MCF 10A (cell line): ENCODE measurements at regions not wholly inside any gene's neighbourhood (a gene's known extent, or its start where the extent isn't known, plus 50 kb on each side); places are given as distances from the start of the nearest gene placed in this dataset.

ENCODE experiments used
- BruUV-seq: library from RNA; stranded (reverse); fragments of 400-500 nt; replicated peaks from 2 replicates; lab custom pipeline; 2021; lab: Mats Ljungman, UMichigan
- CTCF ChIA-PET: fragments of 300-600 bp; sonication (Branson Sonifier 250); formaldehyde crosslinking; extraction: SDS; loops from one replicate; lab custom pipeline; 2021; ENCODE audit warnings: antibody characterized with exemption, inconsistent platforms; lab: Yijun Ruan, JAX
- POLR2A ChIA-PET: fragments of 300-600, 350-650 bp; sonication (Branson Sonifier 250); formaldehyde crosslinking; extraction: SDS; loops from one replicate; lab custom pipeline; 2020; ENCODE audit warnings: antibody characterized with exemption, inconsistent platforms; lab: Yijun Ruan, JAX
- DNase-seq: peaks from one replicate; pipeline ENCODE4 v3.0.0-alpha.2; 2018; ENCODE audit not compliant: unreplicated experiment
- H3K27ac Mint-ChIP-seq: one replicate; pipeline ENCODE4 v1.8.0; 2022; ENCODE audit warnings: mild to moderate bottlenecking, low read depth, mixed read lengths; ENCODE audit not compliant: unreplicated experiment
- H3K27me3 Mint-ChIP-seq: one replicate; pipeline ENCODE4 v1.8.0; 2022; ENCODE audit warnings: mixed read lengths; ENCODE audit not compliant: insufficient read depth, unreplicated experiment
- H3K36me3 Mint-ChIP-seq: one replicate; pipeline ENCODE4 v1.8.0; 2022; ENCODE audit warnings: mild to moderate bottlenecking, moderate library complexity, mixed read lengths; ENCODE audit not compliant: insufficient read depth, unreplicated experiment
- H3K4me1 Mint-ChIP-seq: one replicate; pipeline ENCODE4 v1.8.0; 2022; ENCODE audit warnings: mixed read lengths; ENCODE audit not compliant: insufficient read depth, unreplicated experiment
- H3K4me3 Mint-ChIP-seq: one replicate; pipeline ENCODE4 v1.8.0; 2022; ENCODE audit warnings: mild to moderate bottlenecking, moderate library complexity, mixed read lengths; ENCODE audit not compliant: unreplicated experiment
- H3K9me3 Mint-ChIP-seq: one replicate; pipeline ENCODE4 v1.8.0; 2022; ENCODE audit warnings: mixed read lengths; ENCODE audit not compliant: unreplicated experiment
- intact Hi-C: fragments of 100-400 bp; cut with micrococcal nuclease; formaldehyde crosslinking; loops from 2 replicates; pipeline ENCODE4 v1.14.1; 2022
- TF ChIP-seq, protein P1 (sequence below): fragments of 200-600 bp; IDR thresholded peaks from one replicate; pipeline ENCODE4 v1.8.0; 2022; ENCODE audit warnings: antibody characterized with exemption, mild to moderate bottlenecking; ENCODE audit not compliant: unreplicated experiment

DNA sequence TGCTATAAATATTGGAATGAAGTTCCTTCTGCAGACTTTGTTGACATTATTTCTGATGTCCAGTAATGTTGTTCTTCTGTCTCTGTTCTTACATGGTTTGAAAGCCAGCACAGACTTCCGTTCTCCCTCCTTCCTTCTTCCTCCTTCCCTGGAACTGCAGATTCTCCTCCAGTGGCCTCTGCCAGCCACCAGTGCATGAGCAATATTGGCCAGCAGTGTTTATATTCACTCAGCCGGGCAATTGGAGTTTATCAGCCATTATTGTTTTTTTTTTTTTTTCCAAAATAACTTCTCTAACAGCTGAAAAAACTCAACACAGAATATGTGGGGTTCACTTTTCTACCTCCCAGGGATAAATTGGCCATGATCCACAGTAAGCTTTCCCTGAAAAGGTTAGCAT is 86.8 kb downstream of the ADCYAP1 start:
- intact Hi-C loops, result no loop called here
- H3K27ac Mint-ChIP-seq, result no peak overlapping the region
- peaks cover 5% of the 10 kb centered on the region for H3K36me3 Mint-ChIP-seq
- ChIA-PET CTCF (no interaction called here), POLR2A (no interaction called here)
- no peaks in the 10 kb centered on the region for H3K4me1 Mint-ChIP-seq
- H3K9me3 Mint-ChIP-seq, result peaks cover 13% of the 10 kb centered on the region
- no peak for DNase-seq
- H3K27me3 Mint-ChIP-seq, result no peaks in the 10 kb centered on the region
- no peak overlapping the region for H3K4me3 Mint-ChIP-seq
- no TSS peak for BruUV-seq
- TF ChIP-seq, protein P1, sequence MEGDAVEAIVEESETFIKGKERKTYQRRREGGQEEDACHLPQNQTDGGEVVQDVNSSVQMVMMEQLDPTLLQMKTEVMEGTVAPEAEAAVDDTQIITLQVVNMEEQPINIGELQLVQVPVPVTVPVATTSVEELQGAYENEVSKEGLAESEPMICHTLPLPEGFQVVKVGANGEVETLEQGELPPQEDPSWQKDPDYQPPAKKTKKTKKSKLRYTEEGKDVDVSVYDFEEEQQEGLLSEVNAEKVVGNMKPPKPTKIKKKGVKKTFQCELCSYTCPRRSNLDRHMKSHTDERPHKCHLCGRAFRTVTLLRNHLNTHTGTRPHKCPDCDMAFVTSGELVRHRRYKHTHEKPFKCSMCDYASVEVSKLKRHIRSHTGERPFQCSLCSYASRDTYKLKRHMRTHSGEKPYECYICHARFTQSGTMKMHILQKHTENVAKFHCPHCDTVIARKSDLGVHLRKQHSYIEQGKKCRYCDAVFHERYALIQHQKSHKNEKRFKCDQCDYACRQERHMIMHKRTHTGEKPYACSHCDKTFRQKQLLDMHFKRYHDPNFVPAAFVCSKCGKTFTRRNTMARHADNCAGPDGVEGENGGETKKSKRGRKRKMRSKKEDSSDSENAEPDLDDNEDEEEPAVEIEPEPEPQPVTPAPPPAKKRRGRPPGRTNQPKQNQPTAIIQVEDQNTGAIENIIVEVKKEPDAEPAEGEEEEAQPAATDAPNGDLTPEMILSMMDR, result no peak

DNA sequence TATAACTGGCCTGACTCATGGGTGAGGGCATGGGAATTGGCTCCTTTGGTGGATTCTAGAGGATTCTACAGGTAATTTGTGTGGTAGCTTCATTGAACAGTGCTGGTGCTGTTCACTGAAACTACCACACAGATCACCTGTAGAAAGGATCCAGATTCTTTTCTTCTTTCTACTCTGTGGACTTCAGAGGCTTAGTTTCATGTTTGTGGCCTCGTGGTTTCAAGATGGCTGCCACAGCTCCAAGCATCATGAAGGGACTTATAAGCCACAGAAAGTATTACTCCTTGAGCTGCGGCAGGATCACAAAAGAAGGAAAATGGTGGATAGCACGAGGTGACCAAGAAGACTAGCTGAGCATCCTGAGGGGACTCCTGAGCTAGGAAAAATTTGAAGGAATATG is 88.9 kb downstream of the ADCYAP1 start:
- ChIA-PET POLR2A (no interaction called here), CTCF (interaction anchor here (0.9 kb wide), 1 partner anchor 31 kb away, joined by 3 read pairs; no protein-coding TSS in a partner anchor)
- peaks cover 20% of the 10 kb centered on the region for H3K9me3 Mint-ChIP-seq
- intact Hi-C loops, result no loop called here
- no peak for DNase-seq
- no peak overlapping the region for H3K4me3 Mint-ChIP-seq
- H3K4me1 Mint-ChIP-seq, result no peaks in the 10 kb centered on the region
- no peak overlapping the region for H3K27ac Mint-ChIP-seq
- TF ChIP-seq, protein P1, result no peak
- no TSS peak for BruUV-seq
- H3K27me3 Mint-ChIP-seq, result no peaks in the 10 kb centered on the region
- peaks cover 5% of the 10 kb centered on the region for H3K36me3 Mint-ChIP-seq

DNA sequence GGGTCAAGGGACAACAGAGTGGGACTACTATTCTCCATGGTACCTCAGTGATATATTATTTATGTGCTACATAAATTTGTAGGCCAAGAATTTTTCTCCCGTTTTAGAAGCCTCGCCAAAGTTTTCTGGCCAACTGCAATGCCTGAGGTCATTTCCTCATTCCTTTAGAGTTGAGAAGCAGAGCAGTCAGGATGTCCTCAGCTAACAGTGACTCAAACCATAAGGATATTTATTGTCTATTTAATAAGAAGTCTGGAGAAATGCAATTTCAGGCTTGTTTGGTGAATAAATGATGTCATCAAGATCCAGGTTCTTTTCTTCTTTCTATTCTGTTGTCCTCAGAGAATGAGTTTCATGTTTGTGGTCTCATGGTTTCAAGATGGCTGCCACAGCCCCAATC is 91.0 kb downstream of the ADCYAP1 start:
- TF ChIP-seq, protein P1, result no peak
- Mint-ChIP-seq H3K27me3 (no peaks in the 10 kb centered on the region), H3K4me3 (no peak overlapping the region), H3K9me3 (peaks cover 21% of the 10 kb centered on the region), H3K36me3 (peaks cover 5% of the 10 kb centered on the region), H3K4me1 (no peaks in the 10 kb centered on the region), H3K27ac (no peak overlapping the region)
- BruUV-seq, result no TSS peak
- DNase-seq, result no peak
- POLR2A ChIA-PET, result no interaction called here
- CTCF ChIA-PET, result no interaction called here
- intact Hi-C loops, result no loop called here

DNA sequence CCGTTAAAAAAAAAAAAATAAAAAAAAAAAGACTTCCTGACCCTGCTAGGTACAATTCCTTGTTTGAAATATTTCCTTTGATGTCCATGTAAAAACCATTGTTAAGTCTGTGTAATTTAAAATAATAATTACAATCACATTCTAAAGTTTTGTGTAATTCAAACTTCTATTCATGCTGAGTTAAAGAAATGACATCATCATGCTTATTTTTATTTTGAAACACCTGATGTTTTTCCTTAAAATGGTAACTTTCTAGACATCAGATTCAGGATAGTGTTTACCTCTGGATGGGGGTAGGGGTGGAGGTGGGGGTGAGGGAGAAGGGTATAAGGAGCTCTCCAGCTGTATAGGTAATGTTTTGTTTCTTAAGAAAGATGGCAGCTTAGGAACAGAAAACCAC is 92.8 kb downstream of the ADCYAP1 start:
- no peak for DNase-seq
- TF ChIP-seq, protein P1, result no peak
- ChIA-PET CTCF (no interaction called here), POLR2A (no interaction called here)
- H3K4me3 Mint-ChIP-seq, result no peak overlapping the region
- intact Hi-C loops, result no loop called here
- peaks cover 26% of the 10 kb centered on the region for H3K9me3 Mint-ChIP-seq
- no peaks in the 10 kb centered on the region for H3K4me1 Mint-ChIP-seq
- no peaks in the 10 kb centered on the region for H3K27me3 Mint-ChIP-seq
- H3K27ac Mint-ChIP-seq, result no peak overlapping the region
- BruUV-seq, result no TSS peak
- peaks cover 5% of the 10 kb centered on the region for H3K36me3 Mint-ChIP-seq
